Fibroblast of lung (primary cell): ENCODE measurements at regions not wholly inside any gene's neighbourhood (a gene's known extent, or its start where the extent isn't known, plus 50 kb on each side); places are given as distances from the start of the nearest gene placed in this dataset.

Experiments used
- CTCF ChIP-seq, 2 donors: IDR thresholded peaks in 1 of 2; conservative IDR thresholded peaks in 1 of 2; 1 replicate in 1 of 2; 2 replicates in 1 of 2; pipeline ENCODE4 v1.5.1; 2011 to 2012; ENCODE audit warnings: low read length in 2 of 2, control low read depth in 1 of 2, inconsistent platforms in 1 of 2, low read depth in 1 of 2, mild to moderate bottlenecking in 1 of 2
- EZH2 ChIP-seq: IDR thresholded peaks from 2 replicates; pipeline ENCODE4 v1.5.1; 2012; ENCODE audit warnings: low read length, control low read depth, mild to moderate bottlenecking; ENCODE audit errors: missing control alignments

- TF ChIP-seq CTCF (conservative IDR thresholded peaks at IDR 0.05 in 1 of 2, IDR thresholded peaks at IDR 0.05 in 1 of 2; ENCODE audit: low read depth in 1 of 2, low read length in 2 of 2) (no peak), EZH2 (no peak)
Measured at GRCh38 chr4:14700544-14700943, 301.7 kb upstream of the CPEB2 start.
